ENCODE measurements at regions not wholly inside any gene's neighbourhood (a gene's known extent, or its start where the extent isn't known, plus 50 kb on each side); places are given as distances from the start of the nearest gene placed in this dataset.

DNA sequence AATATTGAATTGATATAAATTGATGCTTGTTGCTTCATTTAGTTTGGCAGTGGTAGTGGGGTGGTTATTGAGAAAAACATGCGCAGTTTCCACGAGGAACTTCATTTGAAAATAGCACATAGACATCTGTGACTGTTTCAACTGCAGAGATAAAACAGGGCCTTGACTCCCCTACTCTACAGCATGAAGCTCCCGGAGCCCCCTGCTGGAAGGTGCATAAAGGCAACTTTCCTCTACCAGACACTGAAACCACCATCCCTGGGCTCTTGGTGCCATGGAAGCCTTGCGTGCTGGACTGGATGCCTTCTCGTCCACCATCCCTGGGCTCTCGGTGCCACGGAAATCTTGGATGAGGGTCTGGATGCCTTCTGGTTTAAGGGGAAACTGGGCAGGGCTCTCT lies 195.9 kb downstream of the CSNK2A3 start:
- TF ChIP-seq CREB5 (CRISPR knock-in tag; IDR thresholded peaks at IDR 0.05; ENCODE audit: low read depth) (no peak), RARB (CRISPR knock-in tag; IDR thresholded peaks at IDR 0.05) (no peak), ZNF8 (CRISPR knock-in tag; IDR thresholded peaks at IDR 0.05) (no peak), ZNF70 (CRISPR knock-in tag; IDR thresholded peaks at IDR 0.05) (no peak), ZNF565 (CRISPR knock-in tag; conservative IDR thresholded peaks at IDR 0.05; ENCODE audit: low read depth) (no peak), ESRRG (CRISPR knock-in tag; IDR thresholded peaks at IDR 0.05) (no peak), CSDC2 (CRISPR knock-in tag; IDR thresholded peaks at IDR 0.05) (no peak), TCF4 (CRISPR knock-in tag; IDR thresholded peaks at IDR 0.05; ENCODE audit: borderline replicate concordance) (no peak), ZFP3 (CRISPR knock-in tag; IDR thresholded peaks at IDR 0.05) (no peak)
- TF ChIP-seq, protein P1, sequence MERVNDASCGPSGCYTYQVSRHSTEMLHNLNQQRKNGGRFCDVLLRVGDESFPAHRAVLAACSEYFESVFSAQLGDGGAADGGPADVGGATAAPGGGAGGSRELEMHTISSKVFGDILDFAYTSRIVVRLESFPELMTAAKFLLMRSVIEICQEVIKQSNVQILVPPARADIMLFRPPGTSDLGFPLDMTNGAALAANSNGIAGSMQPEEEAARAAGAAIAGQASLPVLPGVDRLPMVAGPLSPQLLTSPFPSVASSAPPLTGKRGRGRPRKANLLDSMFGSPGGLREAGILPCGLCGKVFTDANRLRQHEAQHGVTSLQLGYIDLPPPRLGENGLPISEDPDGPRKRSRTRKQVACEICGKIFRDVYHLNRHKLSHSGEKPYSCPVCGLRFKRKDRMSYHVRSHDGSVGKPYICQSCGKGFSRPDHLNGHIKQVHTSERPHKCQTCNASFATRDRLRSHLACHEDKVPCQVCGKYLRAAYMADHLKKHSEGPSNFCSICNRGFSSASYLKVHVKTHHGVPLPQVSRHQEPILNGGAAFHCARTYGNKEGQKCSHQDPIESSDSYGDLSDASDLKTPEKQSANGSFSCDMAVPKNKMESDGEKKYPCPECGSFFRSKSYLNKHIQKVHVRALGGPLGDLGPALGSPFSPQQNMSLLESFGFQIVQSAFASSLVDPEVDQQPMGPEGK (CRISPR knock-in tag; IDR thresholded peaks at IDR 0.05; ENCODE audit: borderline replicate concordance): no peak

Measured in SK-N-SH treated with all-trans-retinoic acid at 6 μM for 48 hours (cell line).